Fibroblast of the aortic adventitia (primary cell): ENCODE measurements at regions not wholly inside any gene's neighbourhood (a gene's known extent, or its start where the extent isn't known, plus 50 kb on each side); places are given as distances from the start of the nearest gene placed in this dataset.
"Not testable (repeated sequence)": the region's sequence is repeated elsewhere in the genome, so short reads cannot be mapped to it uniquely, and the experiment has no call there.

ENCODE experiments used
- DNase-seq: peaks from one replicate; pipeline ENCODE4 v3.0.0-alpha.2; 2010; ENCODE audit warnings: low read depth
- H3K4me3 ChIP-seq: 2 replicates; pipeline ENCODE4 v1.5.1; 2011; ENCODE audit warnings: low read depth, mild to moderate bottlenecking, control low read depth, low read length, moderate library complexity
- CTCF ChIP-seq: IDR thresholded peaks from 2 replicates; pipeline ENCODE4 v1.5.1; 2011; ENCODE audit warnings: mild to moderate bottlenecking, low read length, control low read depth, inconsistent platforms; ENCODE audit not compliant: insufficient read depth

DNA sequence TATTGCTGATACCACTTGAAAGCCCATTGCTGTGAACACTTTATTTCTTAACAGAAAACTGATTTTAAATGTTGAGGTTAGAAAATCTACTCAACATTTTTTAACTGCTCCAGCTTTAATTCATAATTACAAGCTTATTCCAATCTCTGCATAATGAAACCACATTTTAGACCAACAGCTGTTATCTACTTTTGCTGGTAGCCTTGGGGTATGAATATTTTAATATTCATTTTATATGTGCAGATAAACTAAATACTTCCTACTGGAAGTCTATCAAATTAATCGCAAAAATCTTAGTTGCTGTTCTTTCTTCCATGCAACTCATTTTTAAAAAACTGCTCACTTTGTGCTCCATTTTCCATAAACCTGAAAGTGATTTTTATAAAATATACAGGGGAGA is 189.3 kb upstream of the SLC35B3 start:
- no peak for TF ChIP-seq CTCF
- DNase-seq = no peak
- H3K4me3 ChIP-seq = no peak overlapping the region

DNA sequence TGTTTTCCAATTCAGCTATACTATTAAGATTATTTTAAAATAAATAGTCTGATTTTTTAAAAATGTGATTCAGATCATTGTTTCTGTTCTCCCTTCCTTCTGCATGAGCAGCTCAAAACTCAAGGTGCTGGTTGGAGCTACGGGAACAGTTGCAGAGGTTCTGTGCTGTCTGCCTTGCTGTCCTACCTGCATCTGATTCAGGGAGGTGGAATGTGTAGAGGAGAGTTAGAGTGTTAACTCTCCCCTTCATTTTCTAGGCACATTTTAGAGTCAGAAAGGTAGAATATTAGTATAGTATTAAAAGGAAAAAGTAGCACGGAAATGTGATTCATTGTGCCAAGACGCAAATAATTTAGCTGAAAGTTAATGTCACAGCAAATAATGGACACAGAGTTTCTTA is 188.1 kb upstream of the SLC35B3 start:
- TF ChIP-seq CTCF = no peak
- no peak overlapping the region for H3K4me3 ChIP-seq
- no peak for DNase-seq

GRCh38 chr6:8619853-8620252 is 184.5 kb upstream of the SLC35B3 start:
- no peak for DNase-seq
- TF ChIP-seq CTCF = no peak

DNA sequence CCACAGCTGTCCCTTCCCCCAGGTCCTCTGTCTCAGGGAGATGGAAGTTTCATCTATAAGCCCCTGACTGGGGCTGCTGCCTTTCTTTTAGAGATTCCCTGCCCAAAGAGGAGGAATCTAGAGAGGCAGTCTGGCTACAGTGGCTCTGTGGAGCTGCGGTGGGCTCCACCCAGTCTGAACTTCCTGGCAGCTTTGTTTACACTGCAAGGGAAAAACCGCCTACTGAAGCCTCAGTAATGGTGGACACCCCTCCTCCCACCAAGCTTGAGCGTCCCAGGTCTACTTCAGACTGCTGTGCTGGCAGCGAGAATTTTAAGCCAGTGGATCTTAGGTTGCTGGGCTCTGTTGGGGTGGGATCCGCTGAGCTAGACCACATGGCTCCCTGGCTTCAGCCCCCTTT is 184.1 kb upstream of the SLC35B3 start:
- not testable (repeated sequence) for DNase-seq, H3K4me3 ChIP-seq

More at GRCh38 chr6:8619853-8620252, 184.5 kb upstream of the SLC35B3 start:
- H3K4me3 ChIP-seq = no peak overlapping the region

GRCh38 chr6:8608737-8609136 is 173.4 kb upstream of the SLC35B3 start:
- no peak for DNase-seq
- TF ChIP-seq CTCF = no peak
- no peak overlapping the region for H3K4me3 ChIP-seq

GRCh38 chr6:8589941-8590729 is 154.8 kb upstream of the SLC35B3 start:
- DNase-seq = no peak
- no peak for TF ChIP-seq CTCF
- H3K4me3 ChIP-seq = no peak overlapping the region

DNA sequence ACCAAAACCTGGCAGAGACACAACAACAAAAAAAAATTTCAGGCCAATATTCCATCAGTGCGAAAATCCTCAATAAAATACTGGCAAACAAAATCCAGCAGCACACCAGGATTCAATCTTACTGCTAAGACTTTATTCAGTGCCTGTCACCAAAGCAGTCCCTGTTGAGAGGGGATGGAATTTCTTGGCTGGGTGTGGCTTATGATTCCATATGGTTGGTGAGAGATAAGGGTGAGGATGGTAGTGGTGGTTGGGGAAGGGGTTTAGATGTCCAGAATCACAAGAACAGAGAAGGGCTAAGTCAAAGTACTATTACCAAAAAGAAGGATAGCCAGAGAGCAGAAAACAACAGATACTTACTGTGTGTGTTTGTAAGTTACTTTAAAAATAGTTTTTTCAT is 152.8 kb upstream of the SLC35B3 start:
- H3K4me3 ChIP-seq = no peak overlapping the region
- TF ChIP-seq CTCF = no peak
- DNase-seq = no peak
